ENCODE measurements at regions not wholly inside any gene's neighbourhood (a gene's known extent, or its start where the extent isn't known, plus 50 kb on each side); places are given as distances from the start of the nearest gene placed in this dataset.
"Not testable (repeated sequence)": the region's sequence is repeated elsewhere in the genome, so short reads cannot be mapped to it uniquely, and the experiment has no call there.

- TF ChIP-seq CTCF (IDR thresholded peaks at IDR 0.05) (no peak), POLR2A (IDR thresholded peaks at IDR 0.05) (no peak), EP300 (IDR thresholded peaks at IDR 0.05) (no peak), POLR2AphosphoS5 (IDR thresholded peaks at IDR 0.05) (no peak)
- Histone ChIP-seq H3K36me3 (no peaks in the 10 kb centered on the region), H3K4me1 (peaks cover 0 to 38% (median 26%) of the 10 kb centered on the region in 4 donors), H3K27me3 (no peaks in the 10 kb centered on the region), H3K9me3 (no peaks in the 10 kb centered on the region), H3K4me3 (no peak overlapping the region), H3K27ac (no peak overlapping the region)
- intact Hi-C loops (cut with DNase I): no loop called here
- WGBS, 2 donors: 98% methylated on average over 2 of the region's 2 CpGs
- DNase-seq: no peak
Measured at GRCh38 chr15:67948215-67948614, 105.9 kb upstream of the PIAS1 start.

GRCh38 chr15:67951187-67951586 lies 102.9 kb upstream of the PIAS1 start:
- H3K4me1 ChIP-seq: peaks cover 0 to 21% (median 4%) of the 10 kb centered on the region in 4 donors
- H3K4me3 ChIP-seq; H3K27me3 ChIP-seq; H3K9me3 ChIP-seq; H3K27ac ChIP-seq; DNase-seq; H3K36me3 ChIP-seq; intact Hi-C loops (cut with DNase I): not testable (repeated sequence)
- 81 to 83% methylated on average over 3 of the region's 3 CpGs for WGBS, 2 donors

GRCh38 chr15:67953299-67953698 lies 100.8 kb upstream of the PIAS1 start:
- Histone ChIP-seq H3K36me3 (no peaks in the 10 kb centered on the region), H3K9me3 (no peaks in the 10 kb centered on the region), H3K4me3 (no peak overlapping the region), H3K27me3 (no peaks in the 10 kb centered on the region), H3K27ac (no peak overlapping the region), H3K4me1 (peaks cover 0 to 12% (median 3%) of the 10 kb centered on the region in 4 donors)
- WGBS, 2 donors: 74 to 87% methylated on average over 2 of the region's 2 CpGs
- TF ChIP-seq EP300 (IDR thresholded peaks at IDR 0.05): no peak
- no peak for TF ChIP-seq CTCF (IDR thresholded peaks at IDR 0.05)
- no peak for TF ChIP-seq POLR2A (IDR thresholded peaks at IDR 0.05)
- TF ChIP-seq POLR2AphosphoS5 (IDR thresholded peaks at IDR 0.05): no peak
- intact Hi-C loops (cut with DNase I): no loop called here
- DNase-seq: no peak

- DNase-seq: no peak
- WGBS, 2 donors: 71 to 83% methylated on average over 6 of the region's 6 CpGs
- no peak for TF ChIP-seq CTCF (IDR thresholded peaks at IDR 0.05)
- TF ChIP-seq POLR2AphosphoS5 (IDR thresholded peaks at IDR 0.05): no peak
- TF ChIP-seq POLR2A (IDR thresholded peaks at IDR 0.05): no peak
- TF ChIP-seq EP300 (IDR thresholded peaks at IDR 0.05): no peak
- H3K9me3 ChIP-seq: no peaks in the 10 kb centered on the region
- H3K27me3 ChIP-seq: no peaks in the 10 kb centered on the region
- peaks cover 0 to 12% (median 3%) of the 10 kb centered on the region in 4 donors for H3K4me1 ChIP-seq
- H3K36me3 ChIP-seq: no peaks in the 10 kb centered on the region
- intact Hi-C loops (cut with DNase I): no loop called here
- H3K27ac ChIP-seq: peak overlapping the region in 2 of 4 donors; percentile 51 to 53
- no peak overlapping the region for H3K4me3 ChIP-seq
Measured at GRCh38 chr15:67955252-67955651, 98.9 kb upstream of the PIAS1 start.

GRCh38 chr15:67957435-67958132 lies 96.5 kb upstream of the PIAS1 start:
- Histone ChIP-seq H3K9me3 (no peaks in the 10 kb centered on the region), H3K27ac (peak overlapping the region in 1 of 4 donors; percentile 42), H3K27me3 (no peaks in the 10 kb centered on the region), H3K36me3 (no peaks in the 10 kb centered on the region), H3K4me3 (no peak overlapping the region), H3K4me1 (peaks cover 0 to 12% (median 3%) of the 10 kb centered on the region in 4 donors)
- intact Hi-C loops (cut with DNase I): no loop called here
- TF ChIP-seq POLR2AphosphoS5 (IDR thresholded peaks at IDR 0.05) (no peak), POLR2A (IDR thresholded peaks at IDR 0.05) (no peak), EP300 (IDR thresholded peaks at IDR 0.05) (no peak), CTCF (IDR thresholded peaks at IDR 0.05) (no peak)
- 40 to 50% methylated on average over 2 of the region's 2 CpGs for WGBS, 2 donors
- no peak for DNase-seq
